ENCODE measurements at regions not wholly inside any gene's neighbourhood (a gene's known extent, or its start where the extent isn't known, plus 50 kb on each side); places are given as distances from the start of the nearest gene placed in this dataset.
"Not testable (repeated sequence)": the region's sequence is repeated elsewhere in the genome, so short reads cannot be mapped to it uniquely, and the experiment has no call there.

DNA sequence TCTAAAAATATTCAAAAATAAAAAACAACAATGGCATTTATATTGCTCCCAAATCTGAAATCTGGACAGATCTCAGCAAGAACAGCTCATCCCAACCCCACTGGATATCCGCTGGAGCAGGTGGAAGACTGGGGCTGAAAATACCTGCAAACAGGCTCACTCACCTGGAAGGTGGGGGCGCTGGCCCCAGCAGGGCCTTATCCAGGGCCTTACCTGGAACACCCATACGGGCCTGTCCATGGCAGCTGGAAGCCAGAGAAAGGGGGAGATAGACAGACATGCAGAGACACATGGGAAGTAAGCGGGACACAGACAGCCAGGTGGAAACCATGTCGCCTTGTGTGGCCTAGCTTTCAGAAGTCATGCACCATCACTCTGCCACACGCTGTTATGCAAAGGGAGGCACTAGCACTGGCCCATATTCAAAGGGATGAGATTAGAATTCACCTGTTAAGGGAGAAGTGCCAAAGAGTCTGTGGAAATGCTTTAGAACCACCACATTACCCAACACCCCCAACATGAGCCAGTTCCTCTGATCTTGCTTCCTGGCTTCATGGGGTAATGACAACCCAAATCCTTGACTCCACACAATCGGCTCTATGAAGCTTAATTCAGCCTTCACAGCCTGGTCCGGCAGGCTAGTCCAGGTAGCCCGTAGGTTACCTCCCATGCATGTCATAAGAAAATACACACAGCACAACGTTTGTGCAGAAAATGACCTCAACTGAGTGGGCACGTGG lies 99.0 kb upstream of the CDYL start:
- no peak for DNase-seq (ENCODE audit: low read depth in 2 of 2)

DNA sequence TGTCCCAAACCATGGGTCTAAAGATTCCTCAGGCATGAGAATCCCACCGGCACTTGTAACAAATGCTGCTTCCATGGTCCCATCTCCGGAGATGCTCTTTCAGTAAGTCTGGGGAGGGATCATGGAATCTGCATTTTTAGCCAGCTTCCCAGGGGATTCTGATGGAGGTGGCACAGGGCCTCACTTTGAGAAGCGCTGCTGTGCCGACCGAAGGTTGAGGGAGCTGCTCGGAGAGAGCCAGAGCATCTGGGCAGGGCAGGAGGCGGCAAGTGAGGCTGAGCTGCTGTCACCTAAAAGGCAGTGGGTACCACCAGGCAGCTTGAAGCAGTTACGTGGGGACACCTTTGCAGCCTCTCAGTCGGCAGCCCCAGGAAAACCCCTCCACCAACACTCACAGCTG lies 100.2 kb upstream of the CDYL start:
- DNase-seq (ENCODE audit: low read depth in 2 of 2), result no peak

DNA sequence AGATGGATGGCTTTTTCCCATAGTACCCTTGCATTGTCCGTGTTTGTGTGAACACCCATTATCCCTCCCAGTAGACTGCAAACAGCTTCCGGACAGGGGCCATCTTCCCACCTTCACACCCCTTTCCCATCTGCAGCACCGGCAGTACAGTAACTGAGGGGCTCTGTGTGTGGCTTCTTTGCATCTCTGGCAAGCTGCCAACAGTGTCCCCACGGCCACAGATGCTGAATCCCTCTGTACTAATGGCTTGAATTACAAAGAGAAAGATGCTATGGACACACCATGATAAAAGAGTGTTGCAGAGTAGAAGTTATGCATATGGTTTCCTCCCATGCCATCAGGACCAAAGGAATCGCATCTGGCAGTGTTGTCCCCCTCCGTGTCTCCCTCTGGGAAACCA lies 101.1 kb upstream of the CDYL start:
- DNase-seq (ENCODE audit: low read depth in 2 of 2), result no peak

DNA sequence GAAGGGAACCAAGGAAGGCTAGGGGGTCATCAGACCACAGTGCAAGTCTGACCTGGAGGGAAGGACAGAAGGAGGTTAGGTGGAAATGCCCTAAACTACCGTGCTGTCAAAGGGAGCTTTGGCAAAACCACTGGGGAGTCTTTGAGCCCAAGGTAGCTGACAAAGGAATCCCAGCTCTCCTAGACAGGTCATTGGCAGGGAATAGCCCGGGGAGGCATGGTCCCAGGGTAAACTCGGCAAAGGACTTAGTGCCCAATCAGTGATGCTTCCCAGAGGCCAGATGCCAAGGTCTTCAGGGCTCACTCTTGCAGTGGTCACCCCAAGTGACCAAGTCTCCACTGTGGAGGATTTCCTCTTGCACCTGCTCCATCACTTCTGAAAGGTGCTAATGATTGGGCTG lies 102.3 kb upstream of the CDYL start:
- no peak for DNase-seq (ENCODE audit: low read depth in 2 of 2)

DNA sequence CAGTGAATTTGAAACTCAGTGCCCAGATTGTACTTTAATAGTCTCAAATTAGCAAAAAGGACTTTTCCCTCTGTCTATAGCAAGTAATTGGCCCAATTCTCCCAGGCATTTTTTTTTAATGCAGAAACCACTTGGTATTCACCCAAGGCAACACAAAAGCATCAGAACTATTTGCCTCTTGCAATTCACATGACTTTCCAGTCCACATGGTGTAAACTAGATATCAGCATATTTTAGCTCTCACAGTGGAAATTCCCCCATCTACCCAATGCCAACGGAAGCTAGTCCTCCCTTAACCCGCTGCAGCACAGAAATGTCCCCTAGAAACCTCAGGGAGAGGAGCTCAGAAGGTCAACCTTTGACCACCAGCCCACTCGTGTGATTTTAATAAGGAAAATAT lies 103.4 kb upstream of the CDYL start:
- no peak for DNase-seq (ENCODE audit: low read depth in 2 of 2)

DNA sequence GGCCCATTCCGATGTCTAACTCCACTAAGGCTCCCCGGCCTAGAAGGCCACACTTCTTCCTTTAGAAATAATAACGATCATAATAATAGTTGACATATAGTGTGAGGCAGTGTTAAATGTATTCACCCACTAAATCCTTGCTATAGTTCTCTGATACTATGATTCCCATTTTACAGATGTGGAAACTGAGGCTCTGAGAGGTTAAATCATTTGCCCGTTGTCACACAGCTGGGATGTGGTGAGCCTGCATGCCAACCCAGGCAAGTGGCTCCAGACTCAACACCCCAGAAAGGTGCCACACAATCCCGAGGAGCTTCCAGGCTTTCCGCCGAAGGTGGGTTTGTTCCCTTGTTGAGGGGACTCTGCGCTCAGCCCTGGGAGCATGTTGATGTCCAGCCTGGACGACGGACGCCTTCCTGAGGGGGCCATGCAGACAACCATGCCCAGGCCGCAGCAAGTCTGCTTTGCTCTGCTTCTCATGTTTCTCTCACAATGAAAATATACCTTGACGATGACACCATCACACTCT lies 104.6 kb upstream of the CDYL start:
- DNase-seq (ENCODE audit: low read depth in 2 of 2), result no peak

DNA sequence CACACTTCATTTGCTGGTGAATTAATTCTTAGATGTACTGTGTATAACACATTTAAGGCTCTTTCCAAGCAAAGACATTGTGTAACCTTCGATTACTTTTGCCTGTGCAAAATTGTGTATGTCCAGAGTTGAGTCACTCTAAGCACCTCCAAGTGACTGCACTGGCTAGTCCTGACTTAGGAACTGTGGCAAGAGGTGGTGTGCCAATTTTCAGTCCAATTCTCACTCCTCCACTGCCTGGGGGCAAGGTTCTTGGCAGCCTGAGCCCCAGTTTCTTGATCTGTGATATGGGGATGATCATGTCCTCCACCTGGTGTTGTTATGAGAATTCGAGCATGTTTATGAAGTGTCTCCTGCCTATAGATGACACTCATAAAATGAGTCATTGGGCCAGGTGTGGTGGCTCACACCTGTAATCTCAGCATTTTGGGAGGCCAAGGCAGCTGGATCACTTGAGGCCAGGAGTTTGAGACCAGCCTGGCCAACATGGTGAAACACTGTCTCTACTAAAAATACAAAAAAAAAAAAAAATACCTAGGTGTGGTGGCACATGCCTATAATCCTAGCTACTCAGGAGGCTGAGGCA lies 105.3 kb upstream of the CDYL start:
- DNase-seq (ENCODE audit: low read depth in 2 of 2), result no peak

DNA sequence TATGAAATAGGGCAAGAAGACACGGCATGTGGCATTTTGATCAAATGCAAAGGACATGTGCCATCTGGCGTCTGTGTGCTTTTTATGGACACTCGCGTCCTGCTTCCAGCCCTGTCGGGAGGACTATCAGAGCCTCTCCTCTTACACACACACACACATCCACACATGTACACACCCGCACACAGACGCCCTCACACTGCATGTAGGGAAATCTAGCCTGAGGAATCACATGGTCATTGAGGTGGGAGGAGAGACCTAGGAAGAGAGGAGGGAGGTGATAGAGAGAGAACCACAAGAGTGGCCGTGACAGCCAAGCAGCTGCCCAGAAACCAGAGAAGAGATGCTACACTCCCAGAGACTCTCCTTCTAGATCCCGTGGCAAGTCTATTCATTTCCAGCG lies 105.9 kb upstream of the CDYL start:
- DNase-seq (ENCODE audit: low read depth in 2 of 2), result no peak

DNA sequence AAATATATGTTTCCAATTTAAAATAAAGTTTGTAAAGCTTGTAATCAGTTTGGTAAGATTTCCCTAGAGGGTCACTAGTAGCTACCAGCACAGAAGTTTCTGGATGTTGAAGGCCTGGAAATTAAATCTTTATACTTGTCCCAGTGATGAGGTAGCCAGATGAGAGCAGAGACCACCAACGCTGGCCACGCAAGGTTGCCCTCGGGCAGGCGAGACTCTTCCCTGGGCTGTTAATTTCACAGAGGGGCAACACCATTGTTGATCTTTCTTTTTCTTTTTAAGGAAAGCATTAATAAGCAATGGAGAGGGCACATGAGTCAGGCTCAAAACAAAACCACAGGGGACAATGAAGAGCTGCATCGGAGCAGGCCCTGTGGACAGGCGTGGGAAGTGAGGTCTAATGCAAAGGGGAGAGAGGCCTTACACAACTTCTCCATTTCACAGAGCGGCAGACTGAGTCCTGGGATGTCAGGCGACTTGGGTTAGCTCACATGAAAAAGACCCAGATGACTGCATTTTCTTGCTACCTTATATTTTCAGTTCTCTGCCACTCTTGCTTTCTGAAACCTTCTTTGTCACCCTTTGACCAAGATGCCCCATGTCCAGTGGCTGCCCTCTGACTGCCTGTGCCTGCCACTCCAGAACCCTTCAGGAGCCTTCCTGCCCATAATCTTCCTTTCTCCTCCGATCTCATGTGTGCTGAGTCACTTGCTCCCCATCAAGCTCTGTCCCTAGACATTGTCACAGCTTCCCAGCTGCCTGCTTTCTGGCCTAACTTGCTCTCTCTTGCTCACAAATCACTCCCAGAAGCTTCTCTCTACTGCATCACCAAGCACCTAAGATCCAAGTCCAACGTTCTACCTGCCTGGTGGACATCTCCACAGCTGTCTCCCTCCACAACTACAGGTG lies 107.7 kb upstream of the CDYL start:
- no peak for DNase-seq (ENCODE audit: low read depth in 2 of 2)

DNA sequence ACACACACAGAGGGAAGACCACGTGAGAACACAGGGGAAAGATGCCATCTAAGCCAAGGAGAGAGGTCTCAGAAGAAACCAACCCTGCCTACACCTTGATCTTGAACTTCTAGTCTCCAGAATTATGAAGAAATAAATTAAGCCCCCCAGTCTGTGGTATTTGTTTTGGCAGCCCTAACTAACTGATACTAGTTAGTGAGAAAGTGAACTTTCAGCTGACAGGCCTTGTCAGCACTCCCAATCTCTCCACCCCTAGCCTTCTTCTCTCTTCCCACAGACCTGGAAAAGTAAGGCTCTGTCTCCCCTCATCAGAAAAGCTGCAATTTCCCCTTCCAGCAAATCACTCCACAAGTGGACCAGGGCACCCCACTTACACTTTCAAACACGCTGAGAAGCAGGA lies 108.6 kb upstream of the CDYL start:
- DNase-seq (ENCODE audit: low read depth in 2 of 2), result no peak

DNA sequence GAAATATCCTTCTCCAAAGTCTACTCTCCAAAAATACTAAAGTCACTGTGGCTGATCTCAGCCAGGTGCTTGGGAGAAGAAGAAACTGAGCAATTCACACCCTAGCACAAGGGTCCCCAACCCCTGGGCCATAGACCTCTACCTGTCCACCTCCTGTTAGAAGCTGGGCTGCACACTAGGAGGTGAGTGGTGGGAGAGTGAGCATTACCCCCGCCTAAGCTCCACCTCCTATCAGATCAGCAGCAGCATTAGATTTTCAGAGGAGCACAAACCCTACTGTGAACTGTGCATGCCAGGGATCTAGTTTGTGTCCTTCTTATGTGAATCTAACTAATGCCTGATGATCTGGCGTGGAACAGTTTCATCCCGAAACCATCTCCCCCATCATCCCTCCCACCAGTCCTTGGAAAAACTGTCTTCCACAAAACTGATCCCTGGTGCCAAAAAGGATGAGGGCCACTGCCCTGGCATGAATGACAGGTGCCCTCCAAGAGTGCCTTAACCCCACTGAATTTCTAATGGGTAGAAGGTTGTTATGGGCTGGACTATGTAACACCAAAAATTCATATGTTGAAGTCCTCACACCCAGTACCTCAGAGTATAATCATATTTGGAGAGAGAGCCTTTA lies 109.2 kb upstream of the CDYL start:
- no peak for DNase-seq (ENCODE audit: low read depth in 2 of 2)

DNA sequence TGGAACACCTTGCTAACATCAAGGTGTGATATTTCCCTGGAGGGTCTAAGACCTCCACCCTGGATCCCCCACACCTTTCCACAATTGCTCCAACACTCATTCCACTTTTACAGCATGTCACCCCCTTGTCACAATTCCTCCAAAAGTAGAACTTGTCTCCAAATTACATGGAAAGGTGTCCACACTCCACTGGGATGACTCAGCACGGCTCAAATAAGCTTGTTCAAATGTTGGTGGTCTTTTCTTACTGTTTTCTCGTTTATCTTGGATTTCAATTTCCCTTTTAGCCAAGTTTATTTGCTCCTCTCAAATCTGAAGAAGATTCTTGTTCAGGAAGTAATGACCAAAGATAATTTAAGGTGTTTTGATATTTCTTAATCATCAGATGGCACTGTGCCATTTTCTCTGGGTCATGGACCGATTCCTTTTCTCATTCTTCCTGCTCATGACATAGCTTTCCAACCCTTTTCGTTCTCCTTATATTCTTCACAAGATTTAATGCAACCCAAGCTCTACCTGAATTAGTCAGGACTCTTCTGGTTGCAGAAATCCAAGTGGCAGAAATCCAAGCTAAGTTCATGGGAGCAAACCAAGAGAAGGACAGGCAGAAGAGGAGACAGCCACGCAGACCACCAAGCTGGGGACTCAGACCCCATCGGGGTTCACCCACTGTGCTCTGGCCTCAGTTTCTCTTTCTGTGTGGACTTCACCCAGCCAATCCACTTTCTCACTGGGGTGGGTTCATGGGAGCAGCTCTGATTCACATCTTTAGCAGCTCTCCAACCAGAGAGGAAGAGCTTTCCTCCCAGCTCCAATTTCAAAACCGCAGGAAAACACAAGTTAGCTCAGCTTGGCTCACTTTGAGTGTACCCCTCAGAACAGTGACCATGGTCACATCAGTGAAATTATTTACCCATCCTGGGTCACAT lies 110.5 kb upstream of the CDYL start:
- DNase-seq (ENCODE audit: low read depth in 2 of 2), result no peak

DNA sequence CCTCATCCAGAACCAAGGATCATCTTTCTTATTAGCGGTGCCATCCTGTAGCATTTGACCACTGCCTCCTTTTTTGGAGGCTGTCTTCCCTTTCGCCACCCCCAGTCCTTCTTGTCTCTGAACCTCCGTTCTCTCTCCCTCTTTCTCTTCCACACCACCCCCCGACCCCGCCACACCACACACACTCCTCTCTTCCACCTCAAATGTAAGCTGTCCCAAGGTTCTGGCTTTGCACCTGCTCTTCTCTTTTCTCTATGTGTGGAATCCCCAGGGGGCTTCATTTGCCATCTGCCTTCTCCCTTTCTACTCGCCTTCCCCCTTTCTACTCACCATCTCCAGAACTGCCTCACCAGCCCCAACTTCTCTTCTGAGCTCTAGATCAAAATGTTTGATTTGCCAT lies 111.3 kb upstream of the CDYL start:
- no peak for DNase-seq (ENCODE audit: low read depth in 2 of 2)

DNA sequence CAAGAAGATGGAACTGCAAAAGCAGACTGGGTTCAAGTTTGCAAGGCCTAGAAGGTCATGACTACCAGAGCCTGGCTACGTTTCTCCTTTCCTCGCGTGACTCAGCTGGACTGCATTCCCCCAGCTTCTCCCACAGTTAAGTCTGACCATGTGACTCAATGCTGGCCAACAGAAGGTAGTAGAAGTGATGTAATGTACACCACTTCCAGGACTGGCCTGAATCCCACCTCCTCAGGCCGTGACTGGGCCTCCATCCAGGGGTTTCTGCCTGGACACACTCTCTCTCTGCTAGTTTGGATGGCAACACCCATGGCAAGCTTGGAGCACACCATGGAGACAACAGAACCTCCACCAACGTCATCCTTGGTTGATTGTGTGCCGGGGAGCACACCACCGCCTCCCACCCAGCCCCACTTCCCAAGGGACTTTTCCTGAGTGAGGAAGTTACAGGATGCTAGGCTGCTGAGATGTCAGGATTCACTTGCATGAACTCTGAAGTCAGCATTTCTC lies 112.0 kb upstream of the CDYL start:
- DNase-seq (ENCODE audit: low read depth in 2 of 2), result no peak

DNA sequence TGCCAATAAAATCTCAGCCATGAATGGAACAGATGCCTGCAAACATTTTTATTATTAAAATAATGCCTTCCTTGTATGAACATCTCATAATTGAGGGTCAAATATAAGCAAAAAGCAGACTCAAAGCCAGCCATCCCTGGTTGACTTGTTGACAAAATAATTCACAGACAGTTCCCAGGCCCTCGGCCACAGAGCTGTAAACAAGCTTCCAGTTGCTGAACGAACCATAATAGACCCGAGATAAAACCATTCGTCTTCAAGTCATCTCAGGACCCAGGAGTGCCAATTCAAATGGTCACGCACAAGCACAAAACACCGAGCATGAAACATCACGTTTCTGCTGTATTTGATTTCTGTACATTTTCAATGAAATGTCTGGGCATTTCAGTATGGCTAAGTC lies 113.3 kb upstream of the CDYL start:
- DNase-seq (ENCODE audit: low read depth in 2 of 2), result no peak

DNA sequence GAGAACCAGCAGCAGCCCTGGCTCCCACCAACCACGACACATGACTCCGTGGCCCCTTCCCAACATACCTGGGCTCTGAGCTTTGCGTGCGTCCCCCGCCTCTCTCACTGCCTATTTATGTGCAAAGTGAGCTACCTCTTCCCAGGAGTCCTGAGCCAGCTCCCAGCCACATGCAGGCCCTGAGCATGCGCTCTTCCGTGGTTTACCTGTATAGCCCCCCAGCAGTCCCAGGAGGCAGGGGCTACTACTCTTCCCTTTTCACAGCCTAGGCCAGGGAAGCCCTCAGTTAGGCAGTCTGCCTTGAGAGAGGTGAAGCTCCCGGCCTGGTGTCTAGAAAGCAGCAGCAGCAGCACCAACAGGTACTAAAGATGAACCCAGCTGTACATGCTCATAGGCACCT lies 114.8 kb upstream of the CDYL start:
- no peak for DNase-seq (ENCODE audit: low read depth in 2 of 2)

DNA sequence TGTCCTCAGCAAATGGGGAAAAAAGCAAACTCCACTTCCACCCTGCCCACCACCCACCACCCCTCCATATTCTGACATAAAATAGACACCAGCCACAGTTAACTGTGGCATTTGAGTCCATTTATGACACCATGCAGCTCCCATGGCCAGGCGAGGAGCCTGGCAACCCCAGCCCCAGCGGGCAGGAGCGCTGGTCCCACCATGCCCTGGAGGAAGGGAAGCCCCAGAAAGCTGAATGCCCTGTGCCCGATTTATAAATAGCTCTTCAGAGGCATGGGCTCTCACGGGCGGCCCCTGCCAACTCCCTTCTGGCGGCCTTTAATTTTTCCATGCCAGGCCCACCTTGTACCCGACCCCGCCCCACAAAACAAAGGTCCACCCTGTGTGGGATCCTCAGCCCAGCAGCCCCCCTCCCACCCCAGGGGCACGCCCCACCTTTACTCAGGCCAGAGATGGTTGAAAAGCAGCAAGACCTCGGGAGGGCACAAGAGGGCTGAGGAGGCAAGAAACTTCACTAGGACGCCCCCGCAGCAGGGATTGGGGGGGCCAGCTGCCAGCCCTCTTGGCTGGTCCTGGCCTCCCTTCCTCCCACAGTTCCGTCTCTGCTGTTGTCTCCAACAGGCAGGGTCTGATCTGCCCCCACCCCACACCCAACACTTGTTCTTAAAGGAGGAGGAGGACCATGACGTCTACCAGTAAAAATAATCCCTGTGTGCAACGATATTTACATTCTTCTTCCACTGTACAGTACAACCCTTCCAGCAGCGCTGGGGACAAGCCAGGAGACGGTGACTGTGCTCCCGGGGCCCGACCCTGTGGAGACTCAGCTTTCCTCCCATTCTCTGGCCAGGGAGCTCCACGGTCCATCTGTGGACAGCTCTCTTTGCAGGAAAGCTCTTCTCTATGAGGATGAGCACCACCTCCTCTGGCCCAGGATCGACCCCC lies 115.6 kb upstream of the CDYL start:
- DNase-seq (ENCODE audit: low read depth in 2 of 2), result no peak

DNA sequence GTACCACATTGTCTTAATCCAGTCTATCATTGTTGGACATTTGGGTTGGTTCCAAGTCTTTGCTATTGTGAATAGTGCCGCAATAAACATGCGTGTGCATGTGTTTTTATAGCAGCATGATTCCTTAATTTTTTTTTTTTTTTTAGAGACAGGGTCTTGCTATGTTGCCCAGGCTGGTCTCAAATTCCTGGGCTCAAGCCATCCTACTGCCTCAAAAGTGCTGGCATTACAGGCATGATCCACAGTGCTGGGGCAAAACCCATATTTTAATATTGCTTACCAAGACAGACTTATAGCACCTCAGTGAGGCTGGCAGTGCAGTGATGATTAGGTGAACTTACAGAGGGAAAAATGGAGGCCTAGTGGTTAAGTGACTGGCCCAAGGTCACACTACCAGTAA lies 116.5 kb upstream of the CDYL start:
- DNase-seq (ENCODE audit: low read depth in 2 of 2), result not testable (repeated sequence)

DNA sequence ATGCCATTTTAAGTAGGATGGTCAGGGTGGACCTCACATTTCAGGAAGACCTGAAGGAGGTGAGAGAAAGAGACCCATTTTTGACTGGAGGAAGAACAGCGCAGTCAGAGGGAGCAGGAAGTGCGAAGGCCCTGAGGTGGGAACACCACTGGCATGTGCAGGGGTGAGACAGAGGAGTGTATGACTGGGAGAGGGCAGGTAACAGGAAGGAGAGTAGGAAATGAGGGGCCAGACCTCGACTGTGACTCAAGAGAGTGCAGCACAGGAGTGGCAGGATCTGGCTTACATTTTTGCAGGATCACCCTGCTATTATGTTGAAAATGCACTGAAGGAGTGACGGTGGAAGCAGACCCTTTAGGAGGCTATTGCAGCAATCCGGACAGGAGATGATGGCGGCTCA lies 117.7 kb upstream of the CDYL start:
- DNase-seq (ENCODE audit: low read depth in 2 of 2), result no peak

DNA sequence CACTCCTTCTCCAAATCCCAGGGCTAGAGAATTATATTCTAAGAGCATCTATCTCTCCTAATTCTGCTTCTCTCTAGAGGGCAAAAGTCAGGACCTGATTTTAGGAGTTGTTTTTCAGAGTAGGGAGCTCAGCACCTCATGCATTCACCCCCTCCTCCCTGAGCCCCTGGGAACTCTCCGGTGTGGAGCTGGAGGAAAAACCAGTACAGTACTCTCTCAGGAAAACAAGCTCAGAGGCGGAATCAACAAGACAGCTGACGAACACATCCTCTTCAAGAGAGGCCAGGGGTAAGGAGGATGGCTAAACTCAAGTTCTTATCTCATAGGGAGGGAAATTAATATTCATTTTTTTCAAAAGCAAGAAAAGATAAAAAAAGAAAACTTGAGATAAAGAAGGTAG lies 120.1 kb upstream of the CDYL start:
- DNase-seq (ENCODE audit: low read depth in 2 of 2), result no peak
